ENCODE measurements at regions not wholly inside any gene's neighbourhood (a gene's known extent, or its start where the extent isn't known, plus 50 kb on each side); places are given as distances from the start of the nearest gene placed in this dataset.

- BruUV-seq (replicated peaks) = no TSS peak
- in situ Hi-C loops (cut with HindIII; ENCODE audit: extremely low pct_ligation_motif_present, low pct_unique_long_range_greater_than_20kb) = no loop called here
- Histone ChIP-seq H3K4me3 (replicated peaks in 1 of 3; ENCODE audit: insufficient read depth in 1 of 3, low read depth in 2 of 3, low read length in 3 of 3) (no peak overlapping the region), H3K9me3 (ENCODE audit: low read length) (peaks cover 86% of the 10 kb centered on the region), H3K27me3 (ENCODE audit: control insufficient read depth in 1 of 2, insufficient read depth in 2 of 2, low read length in 2 of 2) (no peaks in the 10 kb centered on the region), H2AFZ (ENCODE audit: low read length) (no peak overlapping the region), H3K27ac (ENCODE audit: extremely low read length, insufficient read depth, low read length) (no peak overlapping the region), H3K4me1 (ENCODE audit: insufficient read depth, low read length) (no peaks in the 10 kb centered on the region), H3K4me2 (ENCODE audit: low read depth, low read length) (no peak overlapping the region), H4K20me1 (ENCODE audit: insufficient read depth, low read length) (no peaks in the 10 kb centered on the region), H3K36me3 (replicated peaks in 1 of 2; ENCODE audit: control insufficient read depth in 1 of 2, insufficient read depth in 2 of 2, low read length in 2 of 2) (no peaks in the 10 kb centered on the region), H3K79me2 (ENCODE audit: insufficient read depth, low read length) (no peaks in the 10 kb centered on the region), H3K9ac (ENCODE audit: insufficient read depth, low read depth, low read length) (no peak overlapping the region)
- ChIA-PET POLR2A (no interaction called here), CTCF (ENCODE audit: low intra/inter-chr PET ratio, low total read pairs) (no interaction called here)
- 0% methylated on average over 4 of the region's 4 CpGs for WGBS (ENCODE audit: low lambda C conversion rate)
- no peak for ATAC-seq
- TF ChIP-seq ZNF691 (CRISPR knock-in tag; IDR thresholded peaks at IDR 0.05; ENCODE audit: borderline replicate concordance, low read depth) = no peak
- TF ChIP-seq, protein P1, sequence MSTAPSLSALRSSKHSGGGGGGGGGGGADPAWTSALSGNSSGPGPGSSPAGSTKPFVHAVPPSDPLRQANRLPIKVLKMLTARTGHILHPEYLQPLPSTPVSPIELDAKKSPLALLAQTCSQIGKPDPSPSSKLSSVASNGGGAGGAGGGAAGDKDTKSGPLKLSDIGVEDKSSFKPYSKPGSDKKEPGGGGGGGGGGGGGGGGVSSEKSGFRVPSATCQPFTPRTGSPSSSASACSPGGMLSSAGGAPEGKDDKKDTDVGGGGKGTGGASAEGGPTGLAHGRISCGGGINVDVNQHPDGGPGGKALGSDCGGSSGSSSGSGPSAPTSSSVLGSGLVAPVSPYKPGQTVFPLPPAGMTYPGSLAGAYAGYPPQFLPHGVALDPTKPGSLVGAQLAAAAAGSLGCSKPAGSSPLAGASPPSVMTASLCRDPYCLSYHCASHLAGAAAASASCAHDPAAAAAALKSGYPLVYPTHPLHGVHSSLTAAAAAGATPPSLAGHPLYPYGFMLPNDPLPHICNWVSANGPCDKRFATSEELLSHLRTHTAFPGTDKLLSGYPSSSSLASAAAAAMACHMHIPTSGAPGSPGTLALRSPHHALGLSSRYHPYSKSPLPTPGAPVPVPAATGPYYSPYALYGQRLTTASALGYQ (CRISPR knock-in tag; IDR thresholded peaks at IDR 0.05) = no peak
- TF ChIP-seq SP4 (CRISPR knock-in tag; IDR thresholded peaks at IDR 0.05) = no peak
- TF ChIP-seq JDP2 (CRISPR knock-in tag; IDR thresholded peaks at IDR 0.05; ENCODE audit: borderline replicate concordance) = no peak
- no peak for TF ChIP-seq SNRNP70 (IDR thresholded peaks at IDR 0.05; ENCODE audit: low read depth, low read length)
- no peak for TF ChIP-seq ZNF547 (CRISPR knock-in tag; IDR thresholded peaks at IDR 0.05)
- TF ChIP-seq THYN1 (CRISPR knock-in tag; IDR thresholded peaks at IDR 0.05; ENCODE audit: borderline replicate concordance, low read depth) = no peak
- no peak for TF ChIP-seq MAFG (CRISPR knock-in tag; IDR thresholded peaks at IDR 0.05)
- no peak for TF ChIP-seq KMT2A (CRISPR knock-in tag; IDR thresholded peaks at IDR 0.05)
- TF ChIP-seq CCDC6 (CRISPR knock-in tag; IDR thresholded peaks at IDR 0.05) = no peak
- TF ChIP-seq U2AF1 (optimal IDR thresholded peaks at IDR 0.05; ENCODE audit: low read depth, low read length) = no peak
- TF ChIP-seq, protein P2, sequence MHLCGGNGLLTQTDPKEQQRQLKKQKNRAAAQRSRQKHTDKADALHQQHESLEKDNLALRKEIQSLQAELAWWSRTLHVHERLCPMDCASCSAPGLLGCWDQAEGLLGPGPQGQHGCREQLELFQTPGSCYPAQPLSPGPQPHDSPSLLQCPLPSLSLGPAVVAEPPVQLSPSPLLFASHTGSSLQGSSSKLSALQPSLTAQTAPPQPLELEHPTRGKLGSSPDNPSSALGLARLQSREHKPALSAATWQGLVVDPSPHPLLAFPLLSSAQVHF (CRISPR knock-in tag; IDR thresholded peaks at IDR 0.05) = no peak
- no peak for TF ChIP-seq GTF2F1 (IDR thresholded peaks at IDR 0.05; ENCODE audit: low read length)
- intact Hi-C loops (cut with micrococcal nuclease; ENCODE audit: unreplicated experiment) = no loop called here
- no peak for DNase-seq (ENCODE audit: low spot score)
- no peak for FAIRE-seq
These were observed 636.5 kb downstream of the TAF11L14 start for GRCh38 chr5:18270635-18271338.

All from HepG2 (cell line).